ENCODE measurements at regions not wholly inside any gene's neighbourhood (a gene's known extent, or its start where the extent isn't known, plus 50 kb on each side); places are given as distances from the start of the nearest gene placed in this dataset.

GRCh38 chr12:94845110-94845509 lies 158.4 kb downstream of the NDUFA12 start:
- CTCF ChIA-PET, result no interaction called here

GRCh38 chr12:94844452-94844851 lies 159.0 kb downstream of the NDUFA12 start:
- H3K4me1 ChIP-seq (ENCODE audit: control insufficient read depth in 1 of 2, insufficient read depth in 2 of 2, low read length in 2 of 2), result no peaks in the 10 kb centered on the region
- no TSS peak for BruUV-seq (replicated peaks)
- TF ChIP-seq SIN3A (IDR thresholded peaks at IDR 0.05; ENCODE audit: low read depth), result no peak
- TF ChIP-seq POLR2A (IDR thresholded peaks at IDR 0.05; ENCODE audit: borderline replicate concordance, extremely low read depth, insufficient read depth, insufficient read length), result no peak
- TF ChIP-seq JUND (IDR thresholded peaks at IDR 0.05), result no peak
- TF ChIP-seq, protein P1, sequence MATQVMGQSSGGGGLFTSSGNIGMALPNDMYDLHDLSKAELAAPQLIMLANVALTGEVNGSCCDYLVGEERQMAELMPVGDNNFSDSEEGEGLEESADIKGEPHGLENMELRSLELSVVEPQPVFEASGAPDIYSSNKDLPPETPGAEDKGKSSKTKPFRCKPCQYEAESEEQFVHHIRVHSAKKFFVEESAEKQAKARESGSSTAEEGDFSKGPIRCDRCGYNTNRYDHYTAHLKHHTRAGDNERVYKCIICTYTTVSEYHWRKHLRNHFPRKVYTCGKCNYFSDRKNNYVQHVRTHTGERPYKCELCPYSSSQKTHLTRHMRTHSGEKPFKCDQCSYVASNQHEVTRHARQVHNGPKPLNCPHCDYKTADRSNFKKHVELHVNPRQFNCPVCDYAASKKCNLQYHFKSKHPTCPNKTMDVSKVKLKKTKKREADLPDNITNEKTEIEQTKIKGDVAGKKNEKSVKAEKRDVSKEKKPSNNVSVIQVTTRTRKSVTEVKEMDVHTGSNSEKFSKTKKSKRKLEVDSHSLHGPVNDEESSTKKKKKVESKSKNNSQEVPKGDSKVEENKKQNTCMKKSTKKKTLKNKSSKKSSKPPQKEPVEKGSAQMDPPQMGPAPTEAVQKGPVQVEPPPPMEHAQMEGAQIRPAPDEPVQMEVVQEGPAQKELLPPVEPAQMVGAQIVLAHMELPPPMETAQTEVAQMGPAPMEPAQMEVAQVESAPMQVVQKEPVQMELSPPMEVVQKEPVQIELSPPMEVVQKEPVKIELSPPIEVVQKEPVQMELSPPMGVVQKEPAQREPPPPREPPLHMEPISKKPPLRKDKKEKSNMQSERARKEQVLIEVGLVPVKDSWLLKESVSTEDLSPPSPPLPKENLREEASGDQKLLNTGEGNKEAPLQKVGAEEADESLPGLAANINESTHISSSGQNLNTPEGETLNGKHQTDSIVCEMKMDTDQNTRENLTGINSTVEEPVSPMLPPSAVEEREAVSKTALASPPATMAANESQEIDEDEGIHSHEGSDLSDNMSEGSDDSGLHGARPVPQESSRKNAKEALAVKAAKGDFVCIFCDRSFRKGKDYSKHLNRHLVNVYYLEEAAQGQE (IDR thresholded peaks at IDR 0.05; ENCODE audit: low read depth), result no peak
- TF ChIP-seq, protein P2, sequence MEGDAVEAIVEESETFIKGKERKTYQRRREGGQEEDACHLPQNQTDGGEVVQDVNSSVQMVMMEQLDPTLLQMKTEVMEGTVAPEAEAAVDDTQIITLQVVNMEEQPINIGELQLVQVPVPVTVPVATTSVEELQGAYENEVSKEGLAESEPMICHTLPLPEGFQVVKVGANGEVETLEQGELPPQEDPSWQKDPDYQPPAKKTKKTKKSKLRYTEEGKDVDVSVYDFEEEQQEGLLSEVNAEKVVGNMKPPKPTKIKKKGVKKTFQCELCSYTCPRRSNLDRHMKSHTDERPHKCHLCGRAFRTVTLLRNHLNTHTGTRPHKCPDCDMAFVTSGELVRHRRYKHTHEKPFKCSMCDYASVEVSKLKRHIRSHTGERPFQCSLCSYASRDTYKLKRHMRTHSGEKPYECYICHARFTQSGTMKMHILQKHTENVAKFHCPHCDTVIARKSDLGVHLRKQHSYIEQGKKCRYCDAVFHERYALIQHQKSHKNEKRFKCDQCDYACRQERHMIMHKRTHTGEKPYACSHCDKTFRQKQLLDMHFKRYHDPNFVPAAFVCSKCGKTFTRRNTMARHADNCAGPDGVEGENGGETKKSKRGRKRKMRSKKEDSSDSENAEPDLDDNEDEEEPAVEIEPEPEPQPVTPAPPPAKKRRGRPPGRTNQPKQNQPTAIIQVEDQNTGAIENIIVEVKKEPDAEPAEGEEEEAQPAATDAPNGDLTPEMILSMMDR (IDR thresholded peaks at IDR 0.05 in 2 of 3, conservative IDR thresholded peaks at IDR 0.05 in 1 of 3; ENCODE audit: borderline replicate concordance in 1 of 3, insufficient read depth in 1 of 3, low read depth in 2 of 3, low read length in 2 of 3), result no peak
- TF ChIP-seq, protein P3, sequence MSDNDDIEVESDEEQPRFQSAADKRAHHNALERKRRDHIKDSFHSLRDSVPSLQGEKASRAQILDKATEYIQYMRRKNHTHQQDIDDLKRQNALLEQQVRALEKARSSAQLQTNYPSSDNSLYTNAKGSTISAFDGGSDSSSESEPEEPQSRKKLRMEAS (IDR thresholded peaks at IDR 0.05), result no peak
- TF ChIP-seq, protein P4, sequence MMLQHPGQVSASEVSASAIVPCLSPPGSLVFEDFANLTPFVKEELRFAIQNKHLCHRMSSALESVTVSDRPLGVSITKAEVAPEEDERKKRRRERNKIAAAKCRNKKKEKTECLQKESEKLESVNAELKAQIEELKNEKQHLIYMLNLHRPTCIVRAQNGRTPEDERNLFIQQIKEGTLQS (IDR thresholded peaks at IDR 0.05), result no peak
- DNase-seq (ENCODE audit: low read depth, low spot score) (no peak), ATAC-seq (no peak)
- intact Hi-C loops (cut with micrococcal nuclease), result no loop called here
- H3K9ac ChIP-seq (ENCODE audit: low read length), result no peak overlapping the region
- CTCF ChIA-PET, result no interaction called here
- no peaks in the 10 kb centered on the region for H3K27me3 ChIP-seq (ENCODE audit: insufficient read depth, low read length)
- H4K20me1 ChIP-seq (ENCODE audit: insufficient read depth), result no peaks in the 10 kb centered on the region
- H3K36me3 ChIP-seq (ENCODE audit: control insufficient read depth in 1 of 2, insufficient read depth in 2 of 2, low read length in 2 of 2), result no peaks in the 10 kb centered on the region
- no peak overlapping the region for H3K27ac ChIP-seq (ENCODE audit: low read depth, low read length)
- H3K4me2 ChIP-seq (ENCODE audit: low read length), result no peak overlapping the region
- H3K4me3 ChIP-seq (replicated peaks in 1 of 2; ENCODE audit: low read depth in 1 of 2, low read length in 2 of 2), result no peak overlapping the region
- no peak overlapping the region for H2AFZ ChIP-seq (ENCODE audit: low read depth, low read length, poor library complexity, severe bottlenecking)
- H3K9me3 ChIP-seq (ENCODE audit: control insufficient read depth in 1 of 2, insufficient read depth in 1 of 2, low read depth in 1 of 2, low read length in 2 of 2), result no peaks in the 10 kb centered on the region
- RAD21 ChIA-PET (ENCODE audit: low non-redundant PET in 1 of 2, low total read pairs in 2 of 2, uncharacterized antibody in 2 of 2, unreplicated experiment in 2 of 2), result no interaction called here
- H3K79me2 ChIP-seq (ENCODE audit: insufficient read depth, low read length), result no peaks in the 10 kb centered on the region
- POLR2A ChIA-PET, result no interaction called here
- no peaks in the 10 kb centered on the region for H3K9me2 ChIP-seq (ENCODE audit: insufficient read depth)

More at GRCh38 chr12:94845110-94845509, 158.4 kb downstream of the NDUFA12 start:
- Histone ChIP-seq H4K20me1 (ENCODE audit: insufficient read depth) (no peaks in the 10 kb centered on the region), H3K36me3 (ENCODE audit: control insufficient read depth in 1 of 2, insufficient read depth in 2 of 2, low read length in 2 of 2) (no peaks in the 10 kb centered on the region), H3K4me3 (replicated peaks in 1 of 2; ENCODE audit: low read depth in 1 of 2, low read length in 2 of 2) (no peak overlapping the region), H3K79me2 (ENCODE audit: insufficient read depth, low read length) (no peaks in the 10 kb centered on the region), H3K4me1 (ENCODE audit: control insufficient read depth in 1 of 2, insufficient read depth in 2 of 2, low read length in 2 of 2) (no peaks in the 10 kb centered on the region), H3K27ac (ENCODE audit: low read depth, low read length) (no peak overlapping the region), H2AFZ (ENCODE audit: low read depth, low read length, poor library complexity, severe bottlenecking) (no peak overlapping the region), H3K9me2 (ENCODE audit: insufficient read depth) (no peaks in the 10 kb centered on the region), H3K9ac (ENCODE audit: low read length) (no peak overlapping the region), H3K4me2 (ENCODE audit: low read length) (no peak overlapping the region), H3K27me3 (ENCODE audit: insufficient read depth, low read length) (no peaks in the 10 kb centered on the region), H3K9me3 (ENCODE audit: control insufficient read depth in 1 of 2, insufficient read depth in 1 of 2, low read depth in 1 of 2, low read length in 2 of 2) (no peaks in the 10 kb centered on the region)
- TF ChIP-seq POLR2A (IDR thresholded peaks at IDR 0.05; ENCODE audit: borderline replicate concordance, extremely low read depth, insufficient read depth, insufficient read length) (no peak), EZH2phosphoT487 (IDR thresholded peaks at IDR 0.05; ENCODE audit: borderline replicate concordance) (no peak), POLR2AphosphoS5 (IDR thresholded peaks at IDR 0.05; ENCODE audit: low read depth, low read length) (no peak)
- TF ChIP-seq, protein P3 (IDR thresholded peaks at IDR 0.05), result no peak
- DNase-seq (ENCODE audit: low read depth, low spot score) (no peak), ATAC-seq (no peak)
- intact Hi-C loops (cut with micrococcal nuclease), result no loop called here
- POLR2A ChIA-PET, result no interaction called here
- no TSS peak for BruUV-seq (replicated peaks)
- RAD21 ChIA-PET (ENCODE audit: low non-redundant PET in 1 of 2, low total read pairs in 2 of 2, uncharacterized antibody in 2 of 2, unreplicated experiment in 2 of 2), result no interaction called here

Data from HCT116 (cell line).